ENCODE measurements at regions not wholly inside any gene's neighbourhood (a gene's known extent, or its start where the extent isn't known, plus 50 kb on each side); places are given as distances from the start of the nearest gene placed in this dataset.
A peak's percentile ranks its signal among the peaks of the same experiment; 100 is the strongest.

DNA sequence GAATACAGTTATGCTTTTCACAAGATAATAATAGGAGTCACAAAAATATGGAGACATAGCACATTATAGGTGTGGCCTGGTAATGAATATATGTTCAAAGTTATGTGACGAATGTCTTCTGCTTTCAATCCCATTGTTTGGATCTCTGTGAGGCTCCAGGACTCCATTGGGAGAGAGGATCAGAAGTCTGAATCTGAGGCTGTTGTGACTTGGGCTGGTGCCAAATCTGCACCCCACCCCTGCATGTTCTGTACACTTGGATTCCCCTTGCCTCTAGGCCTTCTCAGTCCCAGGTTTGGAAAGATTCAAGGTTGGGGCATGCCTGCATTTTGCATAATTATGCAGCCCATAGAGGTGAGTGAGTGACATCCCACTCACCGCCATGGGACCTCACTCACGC is 103.1 kb upstream of the MGAT5 start:
- Histone ChIP-seq H3K9me1 (ENCODE audit: control insufficient read depth, insufficient read depth, low read length) (no peaks in the 10 kb centered on the region), H3K36me3 (ENCODE audit: control insufficient read depth, insufficient read depth, low read length) (no peaks in the 10 kb centered on the region), H3K79me2 (ENCODE audit: control insufficient read depth, insufficient read depth, low read length) (no peaks in the 10 kb centered on the region), H2AFZ (ENCODE audit: low read depth, low read length) (no peak overlapping the region), H3K27me3 (ENCODE audit: control insufficient read depth in 2 of 2, insufficient read depth in 2 of 2, low read length in 2 of 2) (no peaks in the 10 kb centered on the region), H3K9ac (ENCODE audit: insufficient read depth in 1 of 2, low read depth in 2 of 2, low read length in 2 of 2) (no peak overlapping the region), H3K9me3 (replicated peaks; ENCODE audit: control insufficient read depth, insufficient read depth, low read depth, low read length) (no peaks in the 10 kb centered on the region), H4K20me1 (replicated peaks; ENCODE audit: control insufficient read depth, insufficient read depth, low read length) (no peaks in the 10 kb centered on the region), H3K4me1 (replicated peaks in 1 of 2; ENCODE audit: control insufficient read depth in 2 of 2, insufficient read depth in 2 of 2, low read length in 2 of 2) (peaks cover 30 to 31% of the 10 kb centered on the region in 2 experiments), H3K4me3 (no peak overlapping the region), H3K4me2 (ENCODE audit: insufficient read depth, low read length) (no peak overlapping the region), H3K27ac (ENCODE audit: extremely low read depth, low read depth, low read length) (no peak overlapping the region)
- no peak for ATAC-seq
- DNase-seq (ENCODE audit: extremely low read depth in 1 of 4, low spot score in 3 of 4): no peak
- CTCF ChIA-PET (ENCODE audit: low intra/inter-chr PET ratio): no interaction called here
- intact Hi-C loops (cut with micrococcal nuclease) (no loop called here), in situ Hi-C loops (cut with MboI) (no loop called here)
- no TSS peak for BruUV-seq (replicated peaks)
- 88% methylated on average over 3 of the region's 3 CpGs for WGBS (ENCODE audit: insufficient coverage, low coverage, missing lambda C conversion rate)
- POLR2A ChIA-PET: no interaction called here
- FAIRE-seq: no peak
- TF ChIP-seq DNMT1 (IDR thresholded peaks at IDR 0.05) (no peak), TRIM28 (IDR thresholded peaks at IDR 0.05) (no peak), MAZ (CRISPR knock-in tag; conservative IDR thresholded peaks at IDR 0.05 in 1 of 2, IDR thresholded peaks at IDR 0.05 in 1 of 2) (no peak), PML (IDR thresholded peaks at IDR 0.05; ENCODE audit: low read length) (no peak), ZNF41 (CRISPR knock-in tag; conservative IDR thresholded peaks at IDR 0.05) (no peak), ZNF347 (CRISPR knock-in tag; IDR thresholded peaks at IDR 0.05; ENCODE audit: low read depth) (no peak), ZBTB2 (IDR thresholded peaks at IDR 0.05) (no peak), ZNF212 (CRISPR knock-in tag; IDR thresholded peaks at IDR 0.05) (no peak), ARNT (IDR thresholded peaks at IDR 0.05) (no peak), CC2D1A (IDR thresholded peaks at IDR 0.05) (no peak), NFIC (IDR thresholded peaks at IDR 0.05) (peak; percentile 68), NFATC3 (IDR thresholded peaks at IDR 0.05) (no peak), PRDM10 (IDR thresholded peaks at IDR 0.05; ENCODE audit: partially characterized antibody) (peak; percentile 66), MTA3 (IDR thresholded peaks at IDR 0.05; ENCODE audit: borderline replicate concordance) (no peak), L3MBTL2 (IDR thresholded peaks at IDR 0.05) (no peak), TAF15 (IDR thresholded peaks at IDR 0.05; ENCODE audit: low read depth, low read length) (no peak)
- TF ChIP-seq, protein P1, sequence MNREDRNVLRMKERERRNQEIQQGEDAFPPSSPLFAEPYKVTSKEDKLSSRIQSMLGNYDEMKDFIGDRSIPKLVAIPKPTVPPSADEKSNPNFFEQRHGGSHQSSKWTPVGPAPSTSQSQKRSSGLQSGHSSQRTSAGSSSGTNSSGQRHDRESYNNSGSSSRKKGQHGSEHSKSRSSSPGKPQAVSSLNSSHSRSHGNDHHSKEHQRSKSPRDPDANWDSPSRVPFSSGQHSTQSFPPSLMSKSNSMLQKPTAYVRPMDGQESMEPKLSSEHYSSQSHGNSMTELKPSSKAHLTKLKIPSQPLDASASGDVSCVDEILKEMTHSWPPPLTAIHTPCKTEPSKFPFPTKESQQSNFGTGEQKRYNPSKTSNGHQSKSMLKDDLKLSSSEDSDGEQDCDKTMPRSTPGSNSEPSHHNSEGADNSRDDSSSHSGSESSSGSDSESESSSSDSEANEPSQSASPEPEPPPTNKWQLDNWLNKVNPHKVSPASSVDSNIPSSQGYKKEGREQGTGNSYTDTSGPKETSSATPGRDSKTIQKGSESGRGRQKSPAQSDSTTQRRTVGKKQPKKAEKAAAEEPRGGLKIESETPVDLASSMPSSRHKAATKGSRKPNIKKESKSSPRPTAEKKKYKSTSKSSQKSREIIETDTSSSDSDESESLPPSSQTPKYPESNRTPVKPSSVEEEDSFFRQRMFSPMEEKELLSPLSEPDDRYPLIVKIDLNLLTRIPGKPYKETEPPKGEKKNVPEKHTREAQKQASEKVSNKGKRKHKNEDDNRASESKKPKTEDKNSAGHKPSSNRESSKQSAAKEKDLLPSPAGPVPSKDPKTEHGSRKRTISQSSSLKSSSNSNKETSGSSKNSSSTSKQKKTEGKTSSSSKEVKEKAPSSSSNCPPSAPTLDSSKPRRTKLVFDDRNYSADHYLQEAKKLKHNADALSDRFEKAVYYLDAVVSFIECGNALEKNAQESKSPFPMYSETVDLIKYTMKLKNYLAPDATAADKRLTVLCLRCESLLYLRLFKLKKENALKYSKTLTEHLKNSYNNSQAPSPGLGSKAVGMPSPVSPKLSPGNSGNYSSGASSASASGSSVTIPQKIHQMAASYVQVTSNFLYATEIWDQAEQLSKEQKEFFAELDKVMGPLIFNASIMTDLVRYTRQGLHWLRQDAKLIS (CRISPR knock-in tag; IDR thresholded peaks at IDR 0.05): no peak
